HCT116 (cell line): ENCODE measurements at regions not wholly inside any gene's neighbourhood (a gene's known extent, or its start where the extent isn't known, plus 50 kb on each side); places are given as distances from the start of the nearest gene placed in this dataset.

ENCODE experiments used
- ATAC-seq: fragments of 200-7000 bp; cut with Tn5 transposase; 2 replicates; pipeline ENCODE4 v1.9.1; 2020; ENCODE audit warnings: mild to moderate bottlenecking, moderate library complexity
- BruUV-seq: library from RNA; stranded (reverse); fragments of 400-500 nt; replicated peaks from 2 replicates; lab custom pipeline; 2021; lab: Mats Ljungman, UMichigan
- CTCF ChIA-PET: fragments of 300-600 bp; sonication (Branson Sonifier 250); formaldehyde crosslinking; loops from one replicate; lab custom pipeline; 2021; ENCODE audit warnings: antibody characterized with exemption; lab: Charles Lee
- POLR2A ChIA-PET: fragments of 300-600, 350-600 bp; sonication (Branson Sonifier 250); formaldehyde crosslinking; loops from one replicate; lab custom pipeline; 2021; ENCODE audit warnings: antibody characterized with exemption; lab: Charles Lee
- RAD21 ChIA-PET, 2 experiments: fragments of 300-600 bp; sonication (Branson Sonifier 250); formaldehyde crosslinking; loops; one replicate each; lab custom pipeline; 2023; ENCODE audit warnings: low total read pairs in 2 of 2; ENCODE audit not compliant: uncharacterized antibody in 2 of 2, unreplicated experiment in 2 of 2, low non-redundant PET in 1 of 2; lab: Charles Lee
- DNase-seq: peaks from one replicate; pipeline ENCODE4 v3.0.0-alpha.2; 2010; ENCODE audit warnings: low read depth, low spot score
- H2AFZ ChIP-seq: fragments of 200-600 bp; shearing (Covaris generic), sonication (generic); 2 replicates; pipeline ENCODE4 v1.6.1; 2017; ENCODE audit warnings: low read depth, mixed run types, mixed read lengths, antibody characterized with exemption, low read length; ENCODE audit not compliant: poor library complexity, severe bottlenecking
- H3K27ac ChIP-seq: 2 replicates; pipeline ENCODE4 v1.5.1; 2012; ENCODE audit warnings: low read depth, low read length
- H3K27me3 ChIP-seq: fragments of 200-600 bp; sonication (generic); 2 replicates; pipeline ENCODE4 v1.6.1; 2016; ENCODE audit warnings: mixed run types, low read length, mixed read lengths; ENCODE audit not compliant: insufficient read depth
- H3K36me3 ChIP-seq, 2 experiments: fragments of 200-500 bp in 1 of 2; fragments of 200-600 bp in 1 of 2; sonication (Bioruptor generic) in 1 of 2; sonication (generic) in 1 of 2; 2 replicates each; pipeline versions ENCODE4 v1.5.1 to v1.6.1; 2014 to 2016; ENCODE audit warnings: low read length in 2 of 2, inconsistent platforms in 1 of 2, mixed read lengths in 1 of 2, mixed run types in 1 of 2; ENCODE audit not compliant: insufficient read depth in 2 of 2, control insufficient read depth in 1 of 2
- H3K4me1 ChIP-seq, 2 experiments: fragments of 200-600 bp in 1 of 2; sonication (generic) in 1 of 2; 2 replicates each; pipeline versions ENCODE4 v1.5.1 to v1.6.1; 2012 to 2017; ENCODE audit warnings: low read length in 2 of 2, inconsistent platforms in 1 of 2, mild to moderate bottlenecking in 1 of 2, mixed read lengths in 1 of 2, mixed run types in 1 of 2, moderate library complexity in 1 of 2; ENCODE audit not compliant: insufficient read depth in 2 of 2, control insufficient read depth in 1 of 2
- H3K4me2 ChIP-seq: fragments of 200-600 bp; sonication (generic); 2 replicates; pipeline ENCODE4 v1.6.1; 2017; ENCODE audit warnings: mixed run types, low read length, mixed read lengths
- H3K4me3 ChIP-seq, 2 experiments: fragments of 200-600 bp in 1 of 2; sonication (generic) in 1 of 2; replicated peaks in 1 of 2; 2 replicates each; pipeline ENCODE4 v1.5.1; 2011 to 2016; ENCODE audit warnings: low read length in 2 of 2, control low read depth in 1 of 2, low read depth in 1 of 2, mild to moderate bottlenecking in 1 of 2, mixed read lengths in 1 of 2, mixed run types in 1 of 2
- H3K79me2 ChIP-seq: fragments of 200-600 bp; sonication (generic); 2 replicates; pipeline ENCODE4 v1.6.1; 2017; ENCODE audit warnings: mild to moderate bottlenecking, mixed run types, low read length, moderate library complexity, mixed read lengths; ENCODE audit not compliant: insufficient read depth
- H3K9ac ChIP-seq: fragments of 200-600 bp; sonication (generic); 2 replicates; pipeline ENCODE4 v1.6.1; 2016; ENCODE audit warnings: low read length, mixed read lengths
- H3K9me2 ChIP-seq: fragments of 200-600 bp; sonication (generic), shearing (Covaris generic); 2 replicates; pipeline ENCODE4 v1.6.1; 2017; ENCODE audit warnings: mixed run types, mild to moderate bottlenecking, moderate library complexity; ENCODE audit not compliant: insufficient read depth
- H3K9me3 ChIP-seq, 2 experiments: fragments of 200-500 bp in 1 of 2; fragments of 200-600 bp in 1 of 2; sonication (Bioruptor generic) in 1 of 2; sonication (generic) in 1 of 2; 2 replicates each; pipeline ENCODE4 v1.6.1; 2014 to 2017; ENCODE audit warnings: low read length in 2 of 2, mixed read lengths in 2 of 2, inconsistent platforms in 1 of 2, low read depth in 1 of 2, mild to moderate bottlenecking in 1 of 2, mixed run types in 1 of 2, moderate library complexity in 1 of 2; ENCODE audit not compliant: control insufficient read depth in 1 of 2, insufficient read depth in 1 of 2
- H4K20me1 ChIP-seq: fragments of 200-600 bp; sonication (generic), shearing (Covaris generic); 2 replicates; pipeline ENCODE4 v1.6.1; 2017; ENCODE audit warnings: mixed run types, mild to moderate bottlenecking, moderate library complexity; ENCODE audit not compliant: insufficient read depth
- EGR1 ChIP-seq: IDR thresholded peaks from 2 replicates; pipeline ENCODE4 v1.6.1; 2012; ENCODE audit warnings: low read depth
- ELF1 ChIP-seq: IDR thresholded peaks from 2 replicates; pipeline ENCODE4 v1.6.1; 2012; ENCODE audit warnings: low read depth, borderline replicate concordance
- EZH2phosphoT487 ChIP-seq: fragments of 200-600 bp; IDR thresholded peaks from 2 replicates; pipeline ENCODE4 v1.6.1; 2018; ENCODE audit warnings: antibody characterized with exemption, borderline replicate concordance
- JUND ChIP-seq: IDR thresholded peaks from 2 replicates; pipeline ENCODE4 v1.6.1; 2012
- POLR2A ChIP-seq: IDR thresholded peaks from 2 replicates; pipeline ENCODE4 v1.7.0; 2011; ENCODE audit warnings: borderline replicate concordance; ENCODE audit not compliant: insufficient read depth, insufficient read length; ENCODE audit errors: extremely low read depth
- POLR2AphosphoS5 ChIP-seq: IDR thresholded peaks from 2 replicates; pipeline ENCODE4 v1.6.1; 2011; ENCODE audit warnings: mild to moderate bottlenecking, low read depth, low read length, moderate library complexity
- RAD21 ChIP-seq: IDR thresholded peaks from 2 replicates; pipeline ENCODE4 v1.6.1; 2012; ENCODE audit warnings: low read depth, mild to moderate bottlenecking
- SIN3A ChIP-seq: IDR thresholded peaks from 2 replicates; pipeline ENCODE4 v1.6.1; 2012; ENCODE audit warnings: low read depth
- SP1 ChIP-seq: IDR thresholded peaks from 2 replicates; pipeline ENCODE4 v1.6.1; 2012; ENCODE audit warnings: low read depth
- SRF ChIP-seq: IDR thresholded peaks from 2 replicates; pipeline ENCODE4 v1.6.1; 2012; ENCODE audit warnings: low read depth
- TCF7L2 ChIP-seq: IDR thresholded peaks from 2 replicates; pipeline ENCODE4 v1.7.0; 2011; ENCODE audit warnings: borderline replicate concordance, inconsistent platforms; ENCODE audit not compliant: insufficient read depth, insufficient read length; ENCODE audit errors: extremely low read depth
- YY1 ChIP-seq: IDR thresholded peaks from 2 replicates; pipeline ENCODE4 v1.6.1; 2011; ENCODE audit warnings: low read length, low read depth, moderate library complexity, mild to moderate bottlenecking; ENCODE audit not compliant: insufficient replicate concordance; ENCODE audit errors: extremely low read depth
- ZFX ChIP-seq: fragments of 450-650 bp; IDR thresholded peaks from 2 replicates; pipeline ENCODE4 v1.6.1; 2017
- intact Hi-C: fragments of 100-400 bp; cut with micrococcal nuclease; formaldehyde crosslinking; loops from 2 replicates; pipeline ENCODE4 v1.10.0; 2022
- TF ChIP-seq, protein P1 (sequence below), 3 experiments: fragments of 200-600 bp in 1 of 3; sonication (generic) in 1 of 3; IDR thresholded peaks in 2 of 3; conservative IDR thresholded peaks in 1 of 3; 2 replicates each; pipeline ENCODE4 v1.5.1; 2012 to 2017; ENCODE audit warnings: low read depth in 2 of 3, low read length in 2 of 3, antibody characterized with exemption in 1 of 3, borderline replicate concordance in 1 of 3, control low read depth in 1 of 3, mild to moderate bottlenecking in 1 of 3, mixed read lengths in 1 of 3, mixed run types in 1 of 3, moderate library complexity in 1 of 3; ENCODE audit not compliant: insufficient read depth in 1 of 3
- TF ChIP-seq, protein P2 (sequence below): IDR thresholded peaks from 2 replicates; pipeline ENCODE4 v1.6.1; 2011; ENCODE audit warnings: mild to moderate bottlenecking, low read length, moderate library complexity; ENCODE audit not compliant: insufficient replicate concordance; ENCODE audit errors: extremely low read depth
- TF ChIP-seq, protein P3 (sequence below): IDR thresholded peaks from 2 replicates; pipeline ENCODE4 v1.6.1; 2012; ENCODE audit warnings: low read depth
- TF ChIP-seq, protein P4 (sequence below): IDR thresholded peaks from 2 replicates; pipeline ENCODE4 v1.6.1; 2012

DNA sequence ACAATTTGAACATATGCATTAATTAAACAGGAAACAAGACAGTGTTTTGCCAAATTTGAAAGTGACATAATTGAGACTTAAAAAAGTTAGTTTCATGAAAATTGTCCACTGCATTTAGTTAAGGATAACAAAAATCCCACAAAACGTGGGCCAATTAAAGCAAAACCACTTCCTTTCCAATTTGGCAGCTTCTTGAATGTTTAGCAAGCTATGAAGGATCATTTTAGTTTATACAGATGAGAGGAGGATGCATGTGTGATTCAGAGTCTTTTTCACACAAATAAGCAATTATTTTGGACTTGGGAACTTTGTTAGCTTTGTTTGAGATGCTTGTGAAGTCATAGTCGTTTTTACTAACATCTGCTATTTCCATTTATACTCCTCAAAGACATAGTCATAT, 109.6 kb downstream of the ATXN7L3B start:
- POLR2A ChIA-PET = no interaction called here
- Histone ChIP-seq H3K4me3 (no peak overlapping the region), H3K9ac (no peak overlapping the region), H3K4me2 (no peak overlapping the region), H3K4me1 (no peaks in the 10 kb centered on the region), H2AFZ (peak overlapping the region; percentile 93), H4K20me1 (no peaks in the 10 kb centered on the region), H3K9me2 (no peaks in the 10 kb centered on the region), H3K27me3 (no peaks in the 10 kb centered on the region), H3K79me2 (no peaks in the 10 kb centered on the region), H3K36me3 (no peaks in the 10 kb centered on the region), H3K9me3 (no peaks in the 10 kb centered on the region), H3K27ac (no peak overlapping the region)
- CTCF ChIA-PET = interaction anchor here (0.7 to 2.8 kb wide), 11 partner anchors 9 to 775 kb away, joined by 3 to 17 read pairs (median 4); no protein-coding TSS in a partner anchor
- intact Hi-C loops = loop anchor here (5.0 to 10.0 kb wide), 2 partner anchors 232 to 710 kb away; no protein-coding TSS in a partner anchor
- no TSS peak for BruUV-seq
- TF ChIP-seq, protein P1, sequence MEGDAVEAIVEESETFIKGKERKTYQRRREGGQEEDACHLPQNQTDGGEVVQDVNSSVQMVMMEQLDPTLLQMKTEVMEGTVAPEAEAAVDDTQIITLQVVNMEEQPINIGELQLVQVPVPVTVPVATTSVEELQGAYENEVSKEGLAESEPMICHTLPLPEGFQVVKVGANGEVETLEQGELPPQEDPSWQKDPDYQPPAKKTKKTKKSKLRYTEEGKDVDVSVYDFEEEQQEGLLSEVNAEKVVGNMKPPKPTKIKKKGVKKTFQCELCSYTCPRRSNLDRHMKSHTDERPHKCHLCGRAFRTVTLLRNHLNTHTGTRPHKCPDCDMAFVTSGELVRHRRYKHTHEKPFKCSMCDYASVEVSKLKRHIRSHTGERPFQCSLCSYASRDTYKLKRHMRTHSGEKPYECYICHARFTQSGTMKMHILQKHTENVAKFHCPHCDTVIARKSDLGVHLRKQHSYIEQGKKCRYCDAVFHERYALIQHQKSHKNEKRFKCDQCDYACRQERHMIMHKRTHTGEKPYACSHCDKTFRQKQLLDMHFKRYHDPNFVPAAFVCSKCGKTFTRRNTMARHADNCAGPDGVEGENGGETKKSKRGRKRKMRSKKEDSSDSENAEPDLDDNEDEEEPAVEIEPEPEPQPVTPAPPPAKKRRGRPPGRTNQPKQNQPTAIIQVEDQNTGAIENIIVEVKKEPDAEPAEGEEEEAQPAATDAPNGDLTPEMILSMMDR (IDR thresholded peaks at IDR 0.05 in 2 of 3, conservative IDR thresholded peaks at IDR 0.05 in 1 of 3; ENCODE audit: borderline replicate concordance in 1 of 3, insufficient read depth in 1 of 3, low read depth in 2 of 3, low read length in 2 of 3) = no peak
- TF ChIP-seq EGR1 (no peak), POLR2AphosphoS5 (no peak), EZH2phosphoT487 (no peak), SIN3A (no peak), TCF7L2 (no peak), POLR2A (no peak), ZFX (no peak), RAD21 (no peak), ELF1 (no peak), SRF (no peak), YY1 (no peak), SP1 (no peak; the same call in 1 of the 2 replicates), JUND (no peak)
- TF ChIP-seq, protein P2, sequence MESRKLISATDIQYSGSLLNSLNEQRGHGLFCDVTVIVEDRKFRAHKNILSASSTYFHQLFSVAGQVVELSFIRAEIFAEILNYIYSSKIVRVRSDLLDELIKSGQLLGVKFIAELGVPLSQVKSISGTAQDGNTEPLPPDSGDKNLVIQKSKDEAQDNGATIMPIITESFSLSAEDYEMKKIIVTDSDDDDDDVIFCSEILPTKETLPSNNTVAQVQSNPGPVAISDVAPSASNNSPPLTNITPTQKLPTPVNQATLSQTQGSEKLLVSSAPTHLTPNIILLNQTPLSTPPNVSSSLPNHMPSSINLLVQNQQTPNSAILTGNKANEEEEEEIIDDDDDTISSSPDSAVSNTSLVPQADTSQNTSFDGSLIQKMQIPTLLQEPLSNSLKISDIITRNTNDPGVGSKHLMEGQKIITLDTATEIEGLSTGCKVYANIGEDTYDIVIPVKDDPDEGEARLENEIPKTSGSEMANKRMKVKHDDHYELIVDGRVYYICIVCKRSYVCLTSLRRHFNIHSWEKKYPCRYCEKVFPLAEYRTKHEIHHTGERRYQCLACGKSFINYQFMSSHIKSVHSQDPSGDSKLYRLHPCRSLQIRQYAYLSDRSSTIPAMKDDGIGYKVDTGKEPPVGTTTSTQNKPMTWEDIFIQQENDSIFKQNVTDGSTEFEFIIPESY = no peak
- TF ChIP-seq, protein P3, sequence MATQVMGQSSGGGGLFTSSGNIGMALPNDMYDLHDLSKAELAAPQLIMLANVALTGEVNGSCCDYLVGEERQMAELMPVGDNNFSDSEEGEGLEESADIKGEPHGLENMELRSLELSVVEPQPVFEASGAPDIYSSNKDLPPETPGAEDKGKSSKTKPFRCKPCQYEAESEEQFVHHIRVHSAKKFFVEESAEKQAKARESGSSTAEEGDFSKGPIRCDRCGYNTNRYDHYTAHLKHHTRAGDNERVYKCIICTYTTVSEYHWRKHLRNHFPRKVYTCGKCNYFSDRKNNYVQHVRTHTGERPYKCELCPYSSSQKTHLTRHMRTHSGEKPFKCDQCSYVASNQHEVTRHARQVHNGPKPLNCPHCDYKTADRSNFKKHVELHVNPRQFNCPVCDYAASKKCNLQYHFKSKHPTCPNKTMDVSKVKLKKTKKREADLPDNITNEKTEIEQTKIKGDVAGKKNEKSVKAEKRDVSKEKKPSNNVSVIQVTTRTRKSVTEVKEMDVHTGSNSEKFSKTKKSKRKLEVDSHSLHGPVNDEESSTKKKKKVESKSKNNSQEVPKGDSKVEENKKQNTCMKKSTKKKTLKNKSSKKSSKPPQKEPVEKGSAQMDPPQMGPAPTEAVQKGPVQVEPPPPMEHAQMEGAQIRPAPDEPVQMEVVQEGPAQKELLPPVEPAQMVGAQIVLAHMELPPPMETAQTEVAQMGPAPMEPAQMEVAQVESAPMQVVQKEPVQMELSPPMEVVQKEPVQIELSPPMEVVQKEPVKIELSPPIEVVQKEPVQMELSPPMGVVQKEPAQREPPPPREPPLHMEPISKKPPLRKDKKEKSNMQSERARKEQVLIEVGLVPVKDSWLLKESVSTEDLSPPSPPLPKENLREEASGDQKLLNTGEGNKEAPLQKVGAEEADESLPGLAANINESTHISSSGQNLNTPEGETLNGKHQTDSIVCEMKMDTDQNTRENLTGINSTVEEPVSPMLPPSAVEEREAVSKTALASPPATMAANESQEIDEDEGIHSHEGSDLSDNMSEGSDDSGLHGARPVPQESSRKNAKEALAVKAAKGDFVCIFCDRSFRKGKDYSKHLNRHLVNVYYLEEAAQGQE = no peak
- TF ChIP-seq, protein P4, sequence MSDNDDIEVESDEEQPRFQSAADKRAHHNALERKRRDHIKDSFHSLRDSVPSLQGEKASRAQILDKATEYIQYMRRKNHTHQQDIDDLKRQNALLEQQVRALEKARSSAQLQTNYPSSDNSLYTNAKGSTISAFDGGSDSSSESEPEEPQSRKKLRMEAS = no peak
- DNase-seq (no peak), ATAC-seq (no peak)
- RAD21 ChIA-PET = no interaction called here
